ENCODE measurements at regions not wholly inside any gene's neighbourhood (a gene's known extent, or its start where the extent isn't known, plus 50 kb on each side); places are given as distances from the start of the nearest gene placed in this dataset.
"Not testable (repeated sequence)": the region's sequence is repeated elsewhere in the genome, so short reads cannot be mapped to it uniquely, and the experiment has no call there.

GRCh38 chr9:111276431-111277128 lies 53.4 kb downstream of the OR2K2 start:
- DNase-seq, result no peak

DNA sequence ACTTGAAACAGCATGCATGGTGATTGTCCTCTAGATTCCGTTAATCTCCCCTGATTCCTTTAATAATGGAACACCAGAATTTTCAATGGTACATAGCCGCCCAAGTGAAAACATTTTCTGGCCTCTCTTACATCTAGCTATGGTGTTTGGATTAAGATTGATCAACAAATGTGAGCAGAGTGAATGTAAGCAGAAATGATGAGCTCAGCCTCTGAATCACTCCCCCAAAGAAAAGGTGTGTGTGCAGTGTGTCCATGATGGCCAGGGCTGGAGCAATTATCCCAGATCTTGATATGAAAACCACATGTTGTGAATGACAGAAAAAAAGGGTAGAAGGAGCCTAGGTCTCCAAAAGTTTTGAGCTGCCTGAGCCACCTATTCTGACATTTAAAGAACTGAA lies 55.3 kb downstream of the OR2K2 start:
- no peak for DNase-seq

DNA sequence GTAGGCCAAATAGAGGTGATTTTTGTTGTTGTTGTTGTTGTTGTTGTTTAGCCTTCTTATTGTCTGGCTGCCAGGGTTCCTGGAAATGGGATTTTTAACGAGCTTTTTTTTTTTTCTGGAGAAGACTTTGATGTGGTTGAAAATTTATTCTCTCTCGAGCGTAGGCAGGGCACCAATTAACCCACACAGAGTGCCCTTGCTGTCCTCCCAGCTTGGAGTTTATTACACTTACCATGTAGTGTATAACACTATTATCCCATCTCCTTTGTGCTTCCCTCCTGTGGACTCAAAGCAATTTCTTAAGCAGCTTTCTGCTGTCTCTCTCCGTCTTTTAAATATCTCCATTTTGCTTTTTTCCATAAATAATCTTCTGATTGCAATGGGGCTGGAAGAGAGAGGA lies 57.4 kb downstream of the OR2K2 start:
- DNase-seq, result no peak

- DNase-seq, result no peak
Measured at GRCh38 chr9:111271481-111272080, 58.4 kb downstream of the OR2K2 start.

GRCh38 chr9:111271047-111271446 lies 59.0 kb downstream of the OR2K2 start:
- DNase-seq, result no peak

- DNase-seq, result not testable (repeated sequence)
Measured at GRCh38 chr9:111266024-111266423, 64.0 kb downstream of the OR2K2 start.

DNA sequence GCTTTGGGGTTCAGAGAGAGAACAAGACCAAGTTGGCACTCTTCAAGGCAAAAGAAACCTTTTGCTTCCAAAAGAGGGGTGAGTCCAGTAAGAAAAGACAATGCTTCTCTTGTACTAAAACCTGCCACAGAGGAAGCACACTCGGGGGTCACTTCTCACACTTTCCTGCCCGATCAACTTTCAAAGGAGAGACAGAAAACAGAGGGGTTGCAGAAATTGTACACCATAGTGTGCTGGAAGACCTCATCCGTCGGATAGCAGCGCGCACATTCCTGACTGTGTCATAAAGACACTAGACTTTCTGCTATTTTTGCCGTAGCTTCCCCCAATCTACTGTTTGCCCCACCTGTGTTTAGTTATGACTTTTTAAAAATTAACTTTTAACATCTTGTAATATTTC lies 66.9 kb downstream of the OR2K2 start:
- no peak for DNase-seq

DNA sequence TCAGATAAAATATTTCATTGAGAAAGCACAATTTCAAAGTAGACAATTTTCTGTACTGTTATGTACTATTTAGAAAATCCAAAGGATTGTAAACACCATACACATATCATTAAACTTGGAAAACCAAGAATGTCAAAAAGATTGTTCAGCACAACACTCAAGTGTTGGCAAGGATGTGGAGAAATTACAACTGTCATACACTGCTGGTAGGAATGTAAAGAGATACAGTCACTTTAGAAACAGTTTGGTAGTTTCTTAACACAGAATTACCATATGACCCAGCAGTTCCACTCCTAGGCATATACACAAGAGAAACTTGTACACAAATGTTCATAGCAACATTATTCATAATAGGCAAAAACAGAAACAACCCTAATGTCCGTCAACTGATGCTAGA lies 71.2 kb downstream of the OR2K2 start:
- no peak for DNase-seq

DNA sequence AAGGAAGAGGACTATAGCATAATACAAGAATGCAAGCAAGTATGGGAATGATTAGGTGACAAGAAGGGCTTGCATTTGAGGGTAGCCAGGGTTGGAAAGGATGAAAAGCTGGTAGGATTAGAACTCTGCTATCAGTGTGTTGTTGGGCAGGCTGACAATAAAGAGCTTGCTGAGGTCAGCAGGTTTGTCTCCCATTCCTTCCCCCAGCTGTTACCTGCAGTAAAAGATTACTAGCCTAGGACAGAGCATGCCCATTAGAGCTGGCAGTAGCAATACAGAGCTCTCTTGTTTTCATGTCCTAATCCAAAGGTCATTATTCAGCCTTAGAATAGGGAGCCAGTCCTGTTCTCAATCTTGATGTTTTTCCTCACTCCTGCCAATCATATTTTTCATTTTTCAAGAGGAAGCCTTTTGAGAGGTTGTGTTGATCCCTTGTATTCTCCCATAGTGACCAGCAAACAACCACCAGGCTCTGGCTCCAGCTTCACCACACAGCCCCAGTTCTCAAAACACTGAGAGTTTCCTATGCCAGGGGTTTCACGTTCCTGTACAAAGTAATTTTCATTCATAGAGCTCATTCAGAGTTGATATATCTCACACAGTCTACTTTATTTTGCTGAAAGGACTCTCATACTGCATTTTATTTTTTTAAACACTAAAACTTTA lies 71.7 kb downstream of the OR2K2 start:
- DNase-seq, result no peak

DNA sequence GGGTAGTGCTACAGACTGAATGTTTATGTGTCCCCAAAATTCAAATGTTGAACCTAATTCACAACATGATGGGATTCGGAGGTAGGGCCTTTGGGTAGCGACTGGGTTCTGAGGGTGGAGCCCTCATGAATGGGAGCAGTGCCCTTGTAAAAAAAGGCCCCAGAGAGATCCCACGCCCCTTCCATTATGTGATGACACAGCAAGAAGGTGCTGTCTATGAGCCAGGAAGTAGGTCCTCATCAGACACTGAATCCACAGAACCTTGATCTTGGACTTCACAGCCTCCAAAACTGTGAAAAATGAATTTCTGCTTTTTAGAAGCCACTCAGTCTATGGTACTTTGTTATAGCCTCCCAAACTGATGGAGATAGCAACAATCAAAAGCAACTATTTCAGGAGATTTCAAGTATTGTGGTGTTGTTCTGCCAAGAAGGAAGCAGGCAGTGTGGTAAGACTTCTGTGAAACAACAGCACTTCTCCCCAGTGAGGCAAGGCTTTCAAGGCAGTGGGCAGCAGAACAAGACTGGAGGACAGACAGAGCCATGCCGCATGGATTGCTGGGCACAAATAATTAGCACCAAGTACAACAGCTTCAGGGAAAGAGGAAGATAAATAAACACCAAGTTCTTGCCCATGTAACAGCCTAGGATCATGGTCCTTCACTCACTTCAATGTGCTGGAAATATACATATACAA lies 76.1 kb downstream of the OR2K2 start:
- DNase-seq, result no peak

DNA sequence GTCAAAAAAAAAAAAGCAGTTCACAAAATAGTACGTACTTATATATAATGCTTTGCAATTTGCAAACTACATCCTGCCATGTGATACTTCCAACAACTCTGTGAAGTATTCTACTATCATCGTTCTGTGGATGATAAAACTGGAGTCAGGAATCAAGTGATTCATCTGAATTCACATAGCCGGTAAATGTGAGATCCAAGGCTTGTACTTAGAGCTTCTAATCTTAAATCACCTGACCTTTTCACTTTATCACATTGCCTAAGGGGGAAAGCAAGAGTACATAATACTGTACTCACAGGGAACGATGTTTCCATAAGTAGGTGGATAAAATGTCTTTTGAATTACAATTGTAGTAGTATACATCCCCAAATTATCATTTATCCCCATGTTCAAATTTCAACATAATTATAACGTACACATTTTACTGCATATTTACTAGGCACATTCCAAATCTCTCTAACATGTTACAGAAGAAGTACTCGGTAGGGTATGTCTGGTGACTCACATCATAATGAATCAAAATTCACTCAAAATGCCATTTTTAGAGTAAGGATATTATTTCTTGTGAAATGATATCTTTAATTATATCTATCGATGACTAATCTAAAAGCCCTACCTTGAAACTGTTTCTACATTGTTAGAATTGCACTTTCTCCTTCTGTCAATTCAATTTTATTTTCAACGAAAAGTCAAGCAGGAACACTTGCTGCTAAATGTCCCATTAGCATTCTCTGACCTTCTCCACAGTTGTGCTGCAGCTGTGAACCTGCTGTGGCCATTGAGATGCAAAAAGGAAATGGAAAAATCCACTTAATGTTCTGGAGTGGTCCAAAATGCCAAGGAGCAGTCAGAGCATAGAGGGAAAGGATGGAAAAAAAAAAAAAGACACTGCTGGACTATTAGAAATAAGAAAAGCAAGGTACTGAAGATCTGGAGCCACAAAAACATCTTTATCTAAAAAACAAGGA lies 78.9 kb downstream of the OR2K2 start:
- no peak for DNase-seq

GRCh38 chr9:111237447-111237846 lies 92.6 kb downstream of the OR2K2 start:
- DNase-seq, result no peak

DNA sequence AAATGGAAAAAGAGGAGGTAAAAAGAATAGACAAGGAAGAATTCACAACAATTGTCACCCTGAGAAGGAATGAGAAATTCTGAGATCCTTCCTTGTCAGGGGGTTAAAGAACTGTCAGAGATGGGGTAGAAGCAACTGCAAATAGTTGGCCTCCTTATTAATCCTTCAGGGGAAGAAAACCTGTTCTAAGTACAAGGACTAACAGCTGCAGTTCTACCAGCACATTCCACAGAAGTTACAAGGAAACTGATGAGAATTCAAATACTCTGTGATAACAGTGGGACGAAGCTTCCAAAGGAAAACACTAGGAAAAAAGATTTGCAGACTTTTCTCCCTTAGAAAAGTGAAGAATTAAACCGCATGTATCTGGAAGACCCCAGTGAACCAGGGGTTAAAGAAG lies 93.7 kb downstream of the OR2K2 start:
- no peak for DNase-seq

DNA sequence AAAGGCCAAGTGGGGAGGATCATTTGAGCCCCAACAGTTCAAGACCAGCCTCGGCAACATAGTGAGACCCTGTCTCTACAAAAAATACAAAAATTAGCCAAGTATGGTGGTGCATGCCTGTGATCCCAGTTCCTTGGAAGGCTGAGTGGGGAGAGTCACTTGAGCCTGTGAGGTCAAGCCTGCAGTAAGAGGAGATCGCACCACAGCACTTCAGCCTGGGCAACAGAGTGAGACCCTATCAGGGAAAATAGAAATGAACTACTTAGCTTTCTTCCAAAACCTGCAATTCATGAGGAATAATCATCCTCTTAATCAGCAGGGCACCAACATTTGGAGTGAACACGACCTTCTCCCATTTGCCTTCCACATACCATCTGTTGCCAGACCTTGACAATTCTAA lies 96.1 kb downstream of the OR2K2 start:
- DNase-seq, result no peak

- no peak for DNase-seq
Measured at GRCh38 chr9:111232997-111233790, 96.8 kb downstream of the OR2K2 start.

DNA sequence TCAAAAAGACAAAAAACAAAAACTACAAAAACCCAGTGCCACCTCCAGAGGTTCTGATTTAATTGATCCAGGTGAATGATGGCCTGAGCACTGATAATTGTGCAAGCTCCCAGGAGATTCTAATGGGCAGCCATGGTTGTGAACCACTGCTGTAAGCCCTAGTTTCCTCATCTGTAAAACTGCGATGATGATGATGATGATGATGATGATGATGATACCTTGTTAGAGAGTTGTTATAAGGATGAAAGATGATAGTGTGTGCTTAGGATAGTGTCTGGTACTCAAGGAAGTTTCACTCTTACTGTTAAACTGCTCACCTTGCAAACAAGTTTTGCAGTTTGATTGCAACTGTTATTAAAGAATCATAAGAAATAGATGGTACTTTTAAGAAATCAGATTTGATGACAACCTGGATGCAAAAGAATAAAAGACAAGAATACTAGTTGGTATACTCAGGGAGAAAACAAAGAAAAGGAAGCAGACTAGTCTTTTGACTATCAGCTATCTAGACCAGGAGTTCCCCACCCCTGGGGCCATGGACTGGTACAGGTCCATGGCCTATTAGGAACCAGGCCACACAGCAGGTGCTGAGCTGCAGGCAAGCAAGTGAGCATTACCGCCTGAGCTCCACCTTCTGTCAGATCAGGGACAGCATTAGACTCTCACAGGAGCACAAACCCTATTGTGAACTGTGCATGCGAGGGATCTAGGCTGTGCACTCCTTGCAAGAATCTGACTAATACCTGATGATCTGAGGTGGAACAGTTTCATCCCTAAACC lies 98.0 kb downstream of the OR2K2 start:
- no peak for DNase-seq

DNA sequence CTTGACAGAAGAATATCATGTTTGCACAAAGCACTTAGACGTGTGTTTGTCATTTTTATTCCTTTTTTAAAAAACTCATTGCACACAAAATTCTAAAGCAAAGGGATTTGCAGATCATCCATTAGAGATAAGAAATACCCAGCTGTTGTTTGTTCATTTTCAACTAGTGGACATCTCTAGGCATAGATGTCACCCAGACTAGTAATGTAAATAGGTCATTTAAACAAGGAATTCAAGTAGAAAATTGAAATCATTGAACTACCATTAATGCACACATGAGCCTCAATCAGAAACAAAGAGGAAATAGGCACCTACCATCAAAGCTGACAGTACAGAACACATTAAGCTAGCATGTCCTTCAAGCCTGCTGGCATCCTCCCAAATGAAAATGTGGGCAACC lies 107.3 kb downstream of the OR2K2 start:
- DNase-seq, result no peak

- DNase-seq, result no peak
Measured at GRCh38 chr9:111212874-111213273, 117.2 kb downstream of the OR2K2 start.

- DNase-seq, result no peak
Measured at GRCh38 chr9:111198936-111199335, 131.1 kb downstream of the OR2K2 start.

DNA sequence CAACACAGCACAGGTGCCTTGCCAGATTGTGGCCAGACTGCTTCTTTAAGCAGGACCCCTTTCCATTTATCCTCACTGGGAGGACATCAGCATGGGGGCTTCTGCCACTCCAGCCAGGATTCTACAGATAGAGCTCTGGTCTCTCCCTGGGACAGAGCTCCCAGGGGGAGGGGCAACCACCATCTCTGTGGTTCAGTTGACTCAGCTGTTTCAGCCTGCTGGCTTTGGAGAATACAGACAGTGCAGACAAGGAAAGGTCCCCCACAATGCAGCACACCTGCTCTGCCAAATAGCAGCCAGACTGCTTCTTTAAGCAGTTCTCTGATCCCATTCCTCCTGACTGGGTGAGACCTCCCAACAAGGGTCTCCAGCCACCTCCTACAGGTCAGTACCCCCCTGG lies 132.8 kb downstream of the OR2K2 start:
- DNase-seq, result peak; percentile 15

DNA sequence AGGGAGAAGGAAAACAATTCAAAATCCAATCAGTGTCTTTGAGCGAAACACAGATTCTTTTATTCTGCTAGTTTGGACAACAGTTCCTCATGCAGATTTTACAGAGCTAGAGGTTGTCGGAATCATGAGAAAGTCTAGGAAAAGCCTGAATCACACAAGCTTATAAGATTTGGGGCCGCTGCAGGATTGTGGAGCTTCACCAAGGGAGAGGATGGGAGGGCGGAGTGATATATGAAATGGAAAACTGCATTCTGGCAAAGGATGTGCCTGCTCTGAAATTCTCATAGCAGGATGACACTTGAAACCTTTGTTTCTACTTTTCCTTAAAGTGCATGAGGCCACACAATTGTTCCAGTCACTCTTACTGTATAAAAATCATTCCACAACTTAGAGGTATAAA lies 134.3 kb downstream of the OR2K2 start:
- no peak for DNase-seq

Measured in kidney glomerular epithelial cell (primary cell).